ENCODE measurements at regions not wholly inside any gene's neighbourhood (a gene's known extent, or its start where the extent isn't known, plus 50 kb on each side); places are given as distances from the start of the nearest gene placed in this dataset.
"Not testable (repeated sequence)": the region's sequence is repeated elsewhere in the genome, so short reads cannot be mapped to it uniquely, and the experiment has no call there.

DNA sequence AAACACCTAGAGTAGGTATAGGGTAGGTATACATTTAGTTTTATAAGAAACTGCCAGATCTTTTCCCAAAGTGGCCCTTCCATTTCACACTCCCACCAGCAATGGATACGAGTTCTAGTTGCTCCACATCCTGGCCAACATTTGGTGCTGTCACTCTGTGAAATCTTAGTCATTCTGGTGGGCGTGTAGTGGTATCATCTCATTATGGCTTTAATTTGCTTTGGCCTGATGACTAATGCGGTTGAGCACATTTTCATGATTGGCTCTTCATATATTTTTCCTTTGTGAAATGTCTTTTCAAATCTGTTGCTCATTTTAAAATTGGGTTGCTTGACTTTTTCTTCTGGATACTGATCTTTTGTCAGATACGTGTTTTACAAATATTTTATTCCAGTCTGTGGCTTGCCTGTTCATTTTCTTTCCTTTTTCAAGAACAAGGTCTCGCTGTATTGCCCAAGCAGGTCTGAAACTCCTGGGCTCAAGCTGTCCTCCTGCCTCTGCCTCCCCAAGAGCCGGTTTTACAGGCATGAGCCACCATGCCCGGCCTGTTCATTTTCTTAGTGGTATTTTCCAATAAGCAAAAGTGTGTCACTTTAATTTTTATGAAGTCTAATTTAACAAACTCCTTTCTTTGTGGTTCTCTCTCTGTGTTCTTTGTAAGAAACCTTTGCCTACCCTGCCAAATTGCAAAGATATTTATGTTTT is 192.4 kb downstream of the SEC14L1 start:
- Histone ChIP-seq H3K4me3 (ENCODE audit: control insufficient read depth in 1 of 2, extremely low read depth in 1 of 2, low read length in 1 of 2) (no peak overlapping the region), H3K4me1 (ENCODE audit: control insufficient read depth in 1 of 2, extremely low read depth in 1 of 2, insufficient read depth in 2 of 2, low read length in 2 of 2) (peaks cover 19 to 44% of the 10 kb centered on the region in 2 experiments), H3K36me3 (ENCODE audit: control insufficient read depth in 2 of 2, extremely low read depth in 1 of 2, insufficient read depth in 1 of 2, low read length in 1 of 2) (no peaks in the 10 kb centered on the region), H3K27ac (ENCODE audit: low read length) (peak overlapping the region; percentile 63), H3K27me3 (replicated peaks in 1 of 2; ENCODE audit: control insufficient read depth in 2 of 2, extremely low read depth in 1 of 2, insufficient read depth in 2 of 2, low read length in 1 of 2) (no peaks in the 10 kb centered on the region), H3K9me3 (no peaks in the 10 kb centered on the region)
- Mint-ChIP-seq H3K4me3 (peak overlapping the region; percentile 3 to 79 (median 74)), H3K9me3 (peaks cover 0 to 3% (median 0%) of the 10 kb centered on the region in 3 donors), H3K27me3 (no peaks in the 10 kb centered on the region), H3K27ac (peak overlapping the region; percentile 92 to 93), H3K36me3 (no peaks in the 10 kb centered on the region), H3K4me1 (peaks cover 34 to 54% (median 43%) of the 10 kb centered on the region in 3 donors)
- DNase-seq (peak in 2 of 35 experiments; percentile 10 to 48), ATAC-seq (replicated peaks in 1 of 4) (no peak)
- CTCF ChIA-PET = interaction anchor here in 1 of 2 donors (0.9 to 3.8 kb wide), 4 partner anchors 41 to 97 kb away, joined by 3 to 20 read pairs (median 4); no protein-coding TSS in a partner anchor
- WGBS (ENCODE audit: insufficient coverage) = 60% methylated on average over 1 of the region's 7 CpGs
- POLR2A ChIA-PET = interaction anchor here in 1 of 2 donors (0.5 kb wide), 1 partner anchor 41 kb away, joined by 3 read pairs; no protein-coding TSS in a partner anchor

DNA sequence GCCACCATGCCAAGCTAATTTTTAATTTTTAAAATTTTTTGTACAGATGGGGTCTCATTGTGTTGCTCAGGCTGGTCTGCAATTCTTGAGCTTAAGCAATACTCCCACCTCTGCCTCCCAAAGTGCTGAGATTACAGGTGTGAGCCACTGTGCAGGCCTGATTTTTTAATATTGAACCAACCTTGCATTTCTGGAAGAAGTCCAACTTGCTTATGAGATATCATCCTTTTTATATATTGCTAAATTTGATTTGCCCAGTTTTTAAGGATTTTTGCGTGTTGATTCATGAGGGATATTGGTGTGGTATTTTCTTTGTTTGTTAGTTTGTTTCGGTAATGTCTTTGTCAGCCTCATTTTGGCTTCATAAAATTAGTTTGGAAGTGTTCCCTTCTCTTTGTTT is 196.4 kb downstream of the SEC14L1 start:
- Histone ChIP-seq H3K36me3 (ENCODE audit: control insufficient read depth in 2 of 2, extremely low read depth in 1 of 2, insufficient read depth in 1 of 2, low read length in 1 of 2) (no peaks in the 10 kb centered on the region), H3K9me3 (no peaks in the 10 kb centered on the region), H3K27ac (ENCODE audit: low read length) (no peak overlapping the region), H3K4me3 (ENCODE audit: control insufficient read depth in 1 of 2, extremely low read depth in 1 of 2, low read length in 1 of 2) (no peak overlapping the region), H3K4me1 (ENCODE audit: control insufficient read depth in 1 of 2, extremely low read depth in 1 of 2, insufficient read depth in 2 of 2, low read length in 2 of 2) (peaks cover 27 to 54% of the 10 kb centered on the region in 2 experiments), H3K27me3 (replicated peaks in 1 of 2; ENCODE audit: control insufficient read depth in 2 of 2, extremely low read depth in 1 of 2, insufficient read depth in 2 of 2, low read length in 1 of 2) (no peaks in the 10 kb centered on the region)
- H3K9me3 Mint-ChIP-seq = peaks cover 0 to 3% (median 0%) of the 10 kb centered on the region in 3 donors
- H3K27me3 Mint-ChIP-seq = no peaks in the 10 kb centered on the region
- WGBS (ENCODE audit: insufficient coverage) = no CpG with 5 or more reads among the region's 2 CpGs
- peak overlapping the region in 1 of 2 donors; percentile 46 for H3K27ac Mint-ChIP-seq
- no peak overlapping the region for H3K4me3 Mint-ChIP-seq
- DNase-seq = no peak
- ChIA-PET CTCF (interaction anchor here in 1 of 2 donors (0.7 kb wide), 1 partner anchor 93 kb away, joined by 5 read pairs; no protein-coding TSS in a partner anchor), POLR2A (no interaction called here)
- no peaks in the 10 kb centered on the region for H3K36me3 Mint-ChIP-seq
- peaks cover 45 to 62% (median 47%) of the 10 kb centered on the region in 3 donors for H3K4me1 Mint-ChIP-seq
- ATAC-seq (replicated peaks in 1 of 4) = no peak

DNA sequence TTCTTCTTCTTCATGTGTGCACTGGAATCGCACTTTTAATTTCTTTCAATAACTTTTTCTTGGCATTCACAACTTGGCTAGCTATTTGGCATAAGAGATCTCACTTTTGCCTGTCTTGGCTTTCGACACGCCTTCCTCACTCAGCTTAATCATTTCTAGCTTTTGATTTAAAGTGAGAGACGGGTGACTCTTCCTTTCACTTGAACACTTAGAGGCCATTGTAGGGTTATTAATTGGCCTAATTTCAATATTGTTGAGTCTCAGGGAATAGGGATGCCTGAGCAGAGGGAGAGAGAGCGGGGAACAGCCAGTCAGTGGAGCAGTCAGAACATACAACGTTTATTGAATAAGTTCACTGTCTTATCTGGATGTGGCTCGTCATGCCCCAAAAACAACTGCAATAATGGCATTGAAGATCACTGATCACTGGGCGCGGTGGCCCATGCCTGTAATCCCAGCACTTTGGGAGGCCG is 200.3 kb downstream of the SEC14L1 start:
- peaks cover 24 to 70% of the 10 kb centered on the region in 2 experiments for H3K4me1 ChIP-seq (ENCODE audit: control insufficient read depth in 1 of 2, extremely low read depth in 1 of 2, insufficient read depth in 2 of 2, low read length in 2 of 2)
- H3K27ac ChIP-seq (ENCODE audit: low read length) = peak overlapping the region; percentile 51
- Mint-ChIP-seq H3K9me3 (peaks cover 0 to 3% (median 0%) of the 10 kb centered on the region in 3 donors), H3K27ac (peak overlapping the region; percentile 85 to 92), H3K4me1 (peaks cover 50 to 75% (median 61%) of the 10 kb centered on the region in 3 donors), H3K4me3 (peak overlapping the region; percentile 50 to 79 (median 52)), H3K27me3 (no peaks in the 10 kb centered on the region), H3K36me3 (no peaks in the 10 kb centered on the region)
- H3K27me3 ChIP-seq (replicated peaks in 1 of 2; ENCODE audit: control insufficient read depth in 2 of 2, extremely low read depth in 1 of 2, insufficient read depth in 2 of 2, low read length in 1 of 2) = no peaks in the 10 kb centered on the region
- DNase-seq (no peak), ATAC-seq (replicated peaks in 1 of 4) (no peak)
- no peaks in the 10 kb centered on the region for H3K9me3 ChIP-seq
- POLR2A ChIA-PET = interaction anchor here in 1 of 2 donors (0.7 kb wide), 1 partner anchor 131 kb away, joined by 4 read pairs; no protein-coding TSS in a partner anchor
- WGBS (ENCODE audit: insufficient coverage) = 76% methylated on average over 5 of the region's 10 CpGs
- no peaks in the 10 kb centered on the region for H3K36me3 ChIP-seq (ENCODE audit: control insufficient read depth in 2 of 2, extremely low read depth in 1 of 2, insufficient read depth in 1 of 2, low read length in 1 of 2)
- H3K4me3 ChIP-seq (ENCODE audit: control insufficient read depth in 1 of 2, extremely low read depth in 1 of 2, low read length in 1 of 2) = no peak overlapping the region
- CTCF ChIA-PET = interaction anchor here (0.6 to 0.7 kb wide), 2 partner anchors 9 to 114 kb away, joined by 3 read pairs; no protein-coding TSS in a partner anchor

DNA sequence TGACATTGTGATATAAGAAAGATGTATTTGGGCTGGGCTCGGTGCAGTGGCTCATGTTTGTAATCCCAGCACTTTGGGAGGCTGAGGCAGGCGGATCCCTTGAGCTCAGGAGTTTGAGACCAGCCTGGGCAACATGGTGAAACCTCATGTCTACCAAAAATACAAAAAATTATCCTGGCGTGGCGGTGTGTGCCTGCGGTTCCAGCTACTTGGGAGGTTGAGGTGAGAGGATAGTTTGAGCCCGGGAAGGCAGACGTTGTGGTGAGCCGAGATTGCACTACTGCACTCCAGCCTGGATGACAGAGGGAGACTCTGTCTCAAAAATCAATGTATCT is 201.9 kb downstream of the SEC14L1 start:
- POLR2A ChIA-PET; H3K36me3 Mint-ChIP-seq; H3K27me3 Mint-ChIP-seq; H3K27me3 ChIP-seq (replicated peaks in 1 of 2; ENCODE audit: control insufficient read depth in 2 of 2, extremely low read depth in 1 of 2, insufficient read depth in 2 of 2, low read length in 1 of 2); ATAC-seq (replicated peaks in 1 of 4); H3K36me3 ChIP-seq (ENCODE audit: control insufficient read depth in 2 of 2, extremely low read depth in 1 of 2, insufficient read depth in 1 of 2, low read length in 1 of 2); H3K9me3 ChIP-seq; H3K9me3 Mint-ChIP-seq: not testable (repeated sequence)
- CTCF ChIA-PET = interaction anchor here (0.6 to 1.5 kb wide), 3 partner anchors 57 to 1650 kb away, joined by 3 to 4 read pairs (median 3); no protein-coding TSS in a partner anchor
- H3K4me1 Mint-ChIP-seq = peaks cover 53 to 76% (median 66%) of the 10 kb centered on the region in 3 donors
- Histone ChIP-seq H3K4me1 (ENCODE audit: control insufficient read depth in 1 of 2, extremely low read depth in 1 of 2, insufficient read depth in 2 of 2, low read length in 2 of 2) (peaks cover 24 to 72% of the 10 kb centered on the region in 2 experiments), H3K4me3 (ENCODE audit: control insufficient read depth in 1 of 2, extremely low read depth in 1 of 2, low read length in 1 of 2) (peak overlapping the region in 1 of 2 donors; percentile 37), H3K27ac (ENCODE audit: low read length) (peak overlapping the region; percentile 87)
- peak overlapping the region; percentile 85 to 92 for H3K27ac Mint-ChIP-seq
- peak in 1 of 35 experiments; percentile 12 for DNase-seq
- 68% methylated on average over 3 of the region's 8 CpGs for WGBS (ENCODE audit: insufficient coverage)
- H3K4me3 Mint-ChIP-seq = peak overlapping the region; percentile 52 to 79 (median 67)

DNA sequence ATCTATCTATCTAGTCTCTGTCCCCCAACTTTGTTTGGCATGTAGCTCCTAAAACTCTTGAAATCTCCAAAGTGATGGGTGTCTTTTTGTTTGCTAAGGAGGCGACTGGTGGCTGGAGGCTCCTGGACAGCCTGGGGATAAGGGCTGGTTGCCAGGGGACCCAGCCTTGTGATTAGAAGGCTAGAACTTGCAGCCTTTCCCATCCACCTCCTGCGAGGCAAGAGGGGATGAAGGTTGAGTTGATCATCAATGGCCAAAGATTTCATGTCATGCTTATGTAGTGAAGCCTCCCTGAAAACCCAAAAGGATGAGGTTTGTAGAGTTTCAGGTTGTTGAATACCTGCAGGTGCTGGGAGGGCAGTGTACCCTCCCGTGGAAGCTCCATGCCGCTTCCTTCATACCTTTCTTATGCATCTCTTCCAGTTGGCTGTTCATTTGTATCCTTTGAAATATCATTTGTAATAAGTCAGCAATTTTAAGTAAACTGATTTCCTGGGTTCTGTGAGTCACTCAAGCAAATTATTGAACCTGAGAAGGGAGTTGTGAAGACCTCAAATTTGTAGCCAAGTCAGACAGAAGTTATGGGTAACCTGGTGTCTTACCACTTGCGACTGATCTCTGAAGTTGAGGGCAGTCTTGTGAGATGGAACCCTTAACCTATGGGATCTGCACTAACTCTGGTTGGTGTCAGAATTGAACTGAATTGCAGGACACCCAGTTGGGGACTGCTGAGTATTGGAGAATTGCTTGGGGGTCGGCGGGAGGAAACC is 202.4 kb downstream of the SEC14L1 start:
- no peaks in the 10 kb centered on the region for H3K27me3 ChIP-seq (replicated peaks in 1 of 2; ENCODE audit: control insufficient read depth in 2 of 2, extremely low read depth in 1 of 2, insufficient read depth in 2 of 2, low read length in 1 of 2)
- Mint-ChIP-seq H3K9me3 (no peaks in the 10 kb centered on the region), H3K4me3 (peak overlapping the region; percentile 54 to 79 (median 67)), H3K36me3 (no peaks in the 10 kb centered on the region), H3K4me1 (peaks cover 51 to 70% (median 65%) of the 10 kb centered on the region in 3 donors), H3K27me3 (no peaks in the 10 kb centered on the region), H3K27ac (peak overlapping the region; percentile 85 to 92)
- ChIA-PET POLR2A (no interaction called here), CTCF (interaction anchor here (1.2 to 1.5 kb wide), 2 partner anchors 57 kb away, joined by 3 to 4 read pairs; no protein-coding TSS in a partner anchor)
- peak in 1 of 35 experiments; percentile 7 for DNase-seq
- WGBS (ENCODE audit: insufficient coverage) = 58% methylated on average over 3 of the region's 7 CpGs
- no peak for ATAC-seq (replicated peaks in 1 of 4)
- H3K27ac ChIP-seq (ENCODE audit: low read length) = peak overlapping the region; percentile 87
- H3K36me3 ChIP-seq (ENCODE audit: control insufficient read depth in 2 of 2, extremely low read depth in 1 of 2, insufficient read depth in 1 of 2, low read length in 1 of 2) = no peaks in the 10 kb centered on the region
- peak overlapping the region in 1 of 2 donors; percentile 37 for H3K4me3 ChIP-seq (ENCODE audit: control insufficient read depth in 1 of 2, extremely low read depth in 1 of 2, low read length in 1 of 2)
- H3K9me3 ChIP-seq = no peaks in the 10 kb centered on the region
- peaks cover 24 to 66% of the 10 kb centered on the region in 2 experiments for H3K4me1 ChIP-seq (ENCODE audit: control insufficient read depth in 1 of 2, extremely low read depth in 1 of 2, insufficient read depth in 2 of 2, low read length in 2 of 2)

DNA sequence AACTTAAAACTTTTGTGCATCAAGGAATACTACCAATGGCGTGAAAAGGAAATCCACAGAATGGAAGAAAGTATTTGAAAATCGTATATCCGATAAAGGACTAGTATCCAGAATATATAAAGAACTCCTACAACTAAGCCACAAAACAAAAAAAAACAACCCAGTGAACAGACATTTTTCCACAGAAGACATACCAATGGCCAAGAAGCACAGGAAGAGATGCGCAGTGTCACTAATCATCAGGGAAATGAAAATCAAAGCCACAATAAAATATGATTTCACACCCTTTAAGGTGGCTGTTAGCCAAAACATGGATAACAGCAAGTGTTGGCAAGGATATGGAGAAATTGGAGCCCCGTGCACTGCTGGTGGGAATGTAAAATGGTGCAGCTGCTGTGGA is 203.3 kb downstream of the SEC14L1 start:
- DNase-seq (no peak), ATAC-seq (replicated peaks in 1 of 4) (no peak)
- CTCF ChIA-PET = no interaction called here
- Histone ChIP-seq H3K9me3 (no peaks in the 10 kb centered on the region), H3K36me3 (ENCODE audit: control insufficient read depth in 2 of 2, extremely low read depth in 1 of 2, insufficient read depth in 1 of 2, low read length in 1 of 2) (no peaks in the 10 kb centered on the region), H3K27ac (ENCODE audit: low read length) (peak overlapping the region; percentile 87), H3K27me3 (replicated peaks in 1 of 2; ENCODE audit: control insufficient read depth in 2 of 2, extremely low read depth in 1 of 2, insufficient read depth in 2 of 2, low read length in 1 of 2) (no peaks in the 10 kb centered on the region), H3K4me1 (ENCODE audit: control insufficient read depth in 1 of 2, extremely low read depth in 1 of 2, insufficient read depth in 2 of 2, low read length in 2 of 2) (peaks cover 21 to 65% of the 10 kb centered on the region in 2 experiments), H3K4me3 (ENCODE audit: control insufficient read depth in 1 of 2, extremely low read depth in 1 of 2, low read length in 1 of 2) (no peak overlapping the region)
- Mint-ChIP-seq H3K36me3 (no peaks in the 10 kb centered on the region), H3K4me1 (peaks cover 43 to 65% (median 62%) of the 10 kb centered on the region in 3 donors), H3K9me3 (no peaks in the 10 kb centered on the region), H3K4me3 (peak overlapping the region in 1 of 3 donors; percentile 79), H3K27me3 (no peaks in the 10 kb centered on the region), H3K27ac (peak overlapping the region; percentile 85 to 92)
- WGBS (ENCODE audit: insufficient coverage) = 100% methylated on average over 1 of the region's 5 CpGs
- POLR2A ChIA-PET = no interaction called here
